GM18873 (cell line): ENCODE measurements at regions not wholly inside any gene's neighbourhood (a gene's known extent, or its start where the extent isn't known, plus 50 kb on each side); places are given as distances from the start of the nearest gene placed in this dataset.
"Not testable (repeated sequence)": the region's sequence is repeated elsewhere in the genome, so short reads cannot be mapped to it uniquely, and the experiment has no call there.

ENCODE experiments used
- ATAC-seq: cut with Tn5 transposase; IDR thresholded peaks from one replicate; pipeline ENCODE4 v1.9.1; 2021; ENCODE audit warnings: mild to moderate bottlenecking, moderate library complexity, moderate number of reproducible peaks; ENCODE audit not compliant: unreplicated experiment, low FRiP score

- ATAC-seq: no peak
Observed at GRCh38 chr7:149569726-149570422, 72.3 kb upstream of the ZNF746 start.

- no peak for ATAC-seq
Observed at GRCh38 chr7:149569025-149569725, 71.6 kb upstream of the ZNF746 start.

GRCh38 chr7:149568218-149568617 lies 70.6 kb upstream of the ZNF746 start:
- ATAC-seq: no peak

GRCh38 chr7:149566103-149566502 lies 68.5 kb upstream of the ZNF746 start:
- ATAC-seq: no peak

- no peak for ATAC-seq
Observed at GRCh38 chr7:149565096-149565382, 67.4 kb upstream of the ZNF746 start.

- ATAC-seq: no peak
Observed at GRCh38 chr7:149564340-149565095, 66.9 kb upstream of the ZNF746 start.

GRCh38 chr7:149562602-149563001 lies 65.0 kb upstream of the ZNF746 start:
- no peak for ATAC-seq

- ATAC-seq: no peak
Observed at GRCh38 chr7:149561072-149561471, 63.5 kb upstream of the ZNF746 start.

- ATAC-seq: no peak
Observed at GRCh38 chr7:149559711-149560110, 62.1 kb upstream of the ZNF746 start.

GRCh38 chr7:149558149-149558861 lies 60.7 kb upstream of the ZNF746 start:
- ATAC-seq: no peak

GRCh38 chr7:149556525-149556924 lies 58.9 kb upstream of the ZNF746 start:
- ATAC-seq: not testable (repeated sequence)

- ATAC-seq: not testable (repeated sequence)
Observed at GRCh38 chr7:149554821-149555220, 57.2 kb upstream of the ZNF746 start.

GRCh38 chr7:149553991-149554390 lies 56.4 kb upstream of the ZNF746 start:
- ATAC-seq: not testable (repeated sequence)

GRCh38 chr7:149552799-149553198 lies 55.2 kb upstream of the ZNF746 start:
- ATAC-seq: no peak
